Kidney epithelial cell (primary cell): ENCODE measurements at regions not wholly inside any gene's neighbourhood (a gene's known extent, or its start where the extent isn't known, plus 50 kb on each side); places are given as distances from the start of the nearest gene placed in this dataset.
A peak's percentile ranks its signal among the peaks of the same experiment; 100 is the strongest.

ENCODE experiments used
- DNase-seq: peaks from one replicate; pipeline ENCODE4 v3.0.0-alpha.2; 2010; ENCODE audit warnings: low read depth
- H3K27me3 ChIP-seq: 2 replicates; pipeline ENCODE4 v1.6.0; 2011; ENCODE audit warnings: low read length; ENCODE audit not compliant: control insufficient read depth, insufficient read depth
- H3K36me3 ChIP-seq: 2 replicates; pipeline ENCODE4 v1.5.1; 2011; ENCODE audit warnings: low read length; ENCODE audit not compliant: control insufficient read depth, insufficient read depth
- H3K4me3 ChIP-seq: 2 replicates; pipeline ENCODE4 v1.5.1; 2011; ENCODE audit warnings: low read depth, mild to moderate bottlenecking, control low read depth, low read length
- TF ChIP-seq, protein P1 (sequence below): IDR thresholded peaks from 2 replicates; pipeline ENCODE4 v1.5.1; 2011; ENCODE audit warnings: mild to moderate bottlenecking, moderate library complexity, low read length, control low read depth, inconsistent platforms; ENCODE audit not compliant: insufficient read depth, poor library complexity, severe bottlenecking

DNA sequence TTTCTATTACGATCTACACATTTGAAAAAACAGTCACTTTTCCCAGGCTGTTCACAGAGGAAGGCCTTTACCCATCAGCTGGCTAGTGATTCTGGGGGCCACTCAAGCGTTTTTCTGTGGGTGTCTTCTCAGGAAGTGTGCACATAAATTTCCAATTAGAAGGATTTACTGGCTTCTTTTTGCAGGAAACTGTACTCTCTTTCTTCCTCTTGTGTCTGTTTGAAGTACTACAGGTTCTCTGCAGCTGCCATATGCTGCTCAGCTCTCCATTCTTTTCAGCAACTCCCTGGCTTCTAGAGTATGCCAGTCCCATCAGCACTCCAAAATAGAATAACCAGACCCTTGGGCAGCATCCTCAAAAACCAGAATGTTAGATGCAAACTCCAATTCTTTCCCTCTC is 110.4 kb upstream of the NAV3 start:
- no peak for DNase-seq
- Histone ChIP-seq H3K27me3 (no peaks in the 10 kb centered on the region), H3K36me3 (no peaks in the 10 kb centered on the region), H3K4me3 (no peak overlapping the region)
- TF ChIP-seq, protein P1, sequence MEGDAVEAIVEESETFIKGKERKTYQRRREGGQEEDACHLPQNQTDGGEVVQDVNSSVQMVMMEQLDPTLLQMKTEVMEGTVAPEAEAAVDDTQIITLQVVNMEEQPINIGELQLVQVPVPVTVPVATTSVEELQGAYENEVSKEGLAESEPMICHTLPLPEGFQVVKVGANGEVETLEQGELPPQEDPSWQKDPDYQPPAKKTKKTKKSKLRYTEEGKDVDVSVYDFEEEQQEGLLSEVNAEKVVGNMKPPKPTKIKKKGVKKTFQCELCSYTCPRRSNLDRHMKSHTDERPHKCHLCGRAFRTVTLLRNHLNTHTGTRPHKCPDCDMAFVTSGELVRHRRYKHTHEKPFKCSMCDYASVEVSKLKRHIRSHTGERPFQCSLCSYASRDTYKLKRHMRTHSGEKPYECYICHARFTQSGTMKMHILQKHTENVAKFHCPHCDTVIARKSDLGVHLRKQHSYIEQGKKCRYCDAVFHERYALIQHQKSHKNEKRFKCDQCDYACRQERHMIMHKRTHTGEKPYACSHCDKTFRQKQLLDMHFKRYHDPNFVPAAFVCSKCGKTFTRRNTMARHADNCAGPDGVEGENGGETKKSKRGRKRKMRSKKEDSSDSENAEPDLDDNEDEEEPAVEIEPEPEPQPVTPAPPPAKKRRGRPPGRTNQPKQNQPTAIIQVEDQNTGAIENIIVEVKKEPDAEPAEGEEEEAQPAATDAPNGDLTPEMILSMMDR, result peak; percentile 5

DNA sequence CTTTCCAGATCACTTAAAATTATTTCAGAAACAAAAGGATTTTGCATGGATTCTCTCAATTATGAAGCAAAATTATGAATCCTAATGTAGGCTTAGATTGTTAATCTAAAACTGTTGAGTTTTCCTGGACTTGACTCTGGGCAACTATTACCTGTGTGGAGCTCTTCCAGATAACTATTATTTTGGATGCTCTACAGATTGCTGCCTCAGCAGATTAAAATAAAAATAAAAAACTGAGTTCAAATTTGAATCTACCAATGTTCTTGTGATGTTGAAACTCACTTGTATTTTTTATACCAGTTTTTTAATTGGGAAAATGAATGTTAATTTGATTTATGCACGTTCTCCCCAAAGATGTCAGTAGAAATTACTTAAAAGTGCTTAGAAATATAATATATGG is 120.5 kb upstream of the NAV3 start:
- no peaks in the 10 kb centered on the region for H3K27me3 ChIP-seq
- TF ChIP-seq, protein P1, result no peak

DNA sequence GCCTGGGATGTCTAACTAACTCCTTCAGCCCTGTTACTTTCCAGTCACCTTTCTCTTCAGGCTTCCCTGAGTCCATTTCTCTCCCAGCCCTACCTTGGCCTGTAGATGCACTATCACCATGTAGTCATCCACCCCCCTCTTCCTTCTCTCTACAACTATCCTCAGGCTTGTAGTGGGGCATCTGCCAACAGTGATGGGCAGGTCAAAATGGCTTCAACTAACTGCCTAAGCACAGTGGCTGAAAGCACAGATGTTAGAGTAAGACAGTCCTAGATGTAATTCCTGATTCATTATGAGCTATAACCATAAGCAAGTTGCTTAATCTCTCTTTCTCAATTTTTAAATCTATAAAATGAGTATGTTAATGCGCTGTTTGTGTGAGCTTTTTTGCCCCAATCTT is 133.6 kb upstream of the NAV3 start:
- no peaks in the 10 kb centered on the region for H3K36me3 ChIP-seq
- no peak for DNase-seq
- no peak overlapping the region for H3K4me3 ChIP-seq
- no peaks in the 10 kb centered on the region for H3K27me3 ChIP-seq
- TF ChIP-seq, protein P1, result no peak

More for the DNA sequence above, 120.5 kb upstream of the NAV3 start:
- Histone ChIP-seq H3K36me3 (no peaks in the 10 kb centered on the region), H3K4me3 (no peak overlapping the region)
- DNase-seq, result no peak

DNA sequence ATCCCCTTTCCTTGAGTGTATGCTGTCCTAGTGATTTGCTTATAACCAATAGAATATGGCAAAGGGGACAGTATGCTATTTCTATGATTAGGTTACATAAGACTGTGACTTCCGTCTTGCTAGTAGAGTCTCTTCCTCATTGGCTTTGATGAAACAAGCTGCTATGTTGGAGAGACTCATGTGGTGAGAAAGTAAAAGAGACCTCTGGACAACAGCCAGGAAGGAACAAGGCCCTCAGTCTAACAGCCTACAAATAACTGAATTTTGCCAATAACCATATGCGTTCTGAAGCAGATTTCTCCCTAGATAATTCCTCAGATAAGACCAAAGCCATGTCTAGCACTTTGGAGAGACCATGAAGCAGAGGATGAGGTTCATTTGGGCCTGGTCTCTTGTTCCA is 134.5 kb upstream of the NAV3 start:
- no peaks in the 10 kb centered on the region for H3K36me3 ChIP-seq
- TF ChIP-seq, protein P1, result no peak
- no peak overlapping the region for H3K4me3 ChIP-seq
- H3K27me3 ChIP-seq, result no peaks in the 10 kb centered on the region
- no peak for DNase-seq

DNA sequence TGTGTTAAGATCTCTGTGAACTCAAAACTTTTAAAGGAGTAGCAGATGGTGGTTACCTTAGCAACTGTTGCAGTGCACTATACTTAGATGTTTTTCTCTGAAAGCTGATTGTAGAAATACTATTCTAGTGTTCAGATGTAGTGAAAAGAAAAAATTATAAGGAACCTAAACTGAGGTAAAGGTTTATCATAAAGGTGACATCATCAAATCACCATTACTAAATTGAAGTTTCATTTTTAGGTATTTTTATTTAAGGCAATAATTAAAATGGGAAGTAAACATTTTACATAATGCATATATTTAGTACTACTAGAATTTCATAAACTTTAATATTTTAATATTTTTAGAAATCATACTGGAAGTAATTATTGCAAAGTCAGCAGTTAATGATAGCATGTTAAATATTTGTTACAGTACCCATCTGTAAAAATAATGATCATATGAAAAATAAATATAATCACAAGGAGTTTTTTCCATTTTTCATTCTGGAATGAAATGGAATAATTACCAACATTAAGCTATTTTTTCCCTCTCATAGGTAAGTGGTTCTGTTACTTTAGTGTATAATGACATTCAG is 141.1 kb upstream of the NAV3 start:
- TF ChIP-seq, protein P1, result no peak
- DNase-seq, result no peak
- Histone ChIP-seq H3K27me3 (no peaks in the 10 kb centered on the region), H3K4me3 (no peak overlapping the region), H3K36me3 (no peaks in the 10 kb centered on the region)

DNA sequence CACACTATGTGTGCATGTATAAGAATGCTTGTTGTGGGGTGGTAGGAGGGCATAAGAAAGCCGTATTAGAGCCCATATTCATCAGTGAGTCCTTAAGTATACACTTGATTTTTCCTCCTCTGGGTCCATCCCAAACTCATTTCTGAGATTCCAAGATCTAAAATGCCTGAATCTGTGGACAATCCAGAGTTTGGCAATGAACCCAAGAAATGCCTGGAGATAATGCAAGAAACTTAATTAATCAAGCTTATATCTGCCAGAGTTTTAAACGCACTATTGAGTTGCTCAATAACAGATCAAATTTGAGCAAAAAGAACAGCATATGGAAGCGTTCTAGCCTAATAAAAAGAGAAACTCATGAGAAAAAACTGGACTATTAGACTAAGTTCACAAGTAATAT is 143.4 kb upstream of the NAV3 start:
- TF ChIP-seq, protein P1, result no peak
- no peak for DNase-seq
- Histone ChIP-seq H3K36me3 (no peaks in the 10 kb centered on the region), H3K27me3 (no peaks in the 10 kb centered on the region), H3K4me3 (no peak overlapping the region)
